ENCODE measurements at regions not wholly inside any gene's neighbourhood (a gene's known extent, or its start where the extent isn't known, plus 50 kb on each side); places are given as distances from the start of the nearest gene placed in this dataset.

DNA sequence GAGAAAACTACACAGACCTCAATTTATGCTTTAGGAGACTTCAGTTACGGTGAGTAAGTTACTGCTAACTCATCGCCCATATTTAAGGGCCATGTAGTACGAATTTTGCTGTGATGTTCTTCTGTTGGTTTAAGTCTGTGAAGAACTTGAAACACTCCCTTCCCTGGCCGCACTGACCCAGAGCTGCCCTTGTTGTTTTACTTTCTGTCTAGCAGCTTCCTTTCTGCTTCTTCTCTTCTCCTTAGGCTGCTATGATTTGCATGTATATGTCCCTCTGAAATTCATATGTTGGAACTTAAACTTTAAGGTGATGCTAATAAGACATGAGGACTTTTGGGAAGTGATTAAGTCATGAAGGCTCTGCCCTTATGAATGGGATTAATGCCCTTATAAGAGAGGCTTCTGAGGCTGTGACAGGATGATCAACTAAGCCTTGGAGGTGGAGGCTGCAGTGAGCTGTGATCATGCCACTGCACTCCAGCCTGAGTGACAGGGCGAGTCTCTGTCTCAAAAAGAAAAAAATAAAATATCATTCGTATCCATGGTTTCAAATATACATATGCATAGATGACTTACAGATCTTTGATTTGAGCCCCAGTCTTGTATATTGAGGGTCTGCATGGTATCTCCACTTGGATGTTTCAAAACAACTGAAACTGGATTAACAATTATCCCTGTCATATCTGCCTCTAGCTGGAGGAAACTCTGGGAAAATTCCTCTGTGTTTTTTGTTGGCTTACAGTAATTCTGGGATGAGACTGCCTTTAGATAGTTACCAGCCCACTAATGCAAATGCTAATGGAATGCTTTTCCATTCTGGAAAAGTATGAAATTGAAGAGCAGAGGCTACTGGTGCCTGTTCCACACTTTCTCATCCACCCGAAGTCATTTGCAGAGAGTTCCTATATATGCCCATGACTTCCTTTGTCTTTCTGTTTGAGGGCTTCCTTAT lies 263.4 kb upstream of the ACTBL2 start:
- no peak overlapping the region for H3K4me3 ChIP-seq
- intact Hi-C loops (cut with DNase I): no loop called here
- DNase-seq (no peak), ATAC-seq (no peak)
- TF ChIP-seq, protein P1, sequence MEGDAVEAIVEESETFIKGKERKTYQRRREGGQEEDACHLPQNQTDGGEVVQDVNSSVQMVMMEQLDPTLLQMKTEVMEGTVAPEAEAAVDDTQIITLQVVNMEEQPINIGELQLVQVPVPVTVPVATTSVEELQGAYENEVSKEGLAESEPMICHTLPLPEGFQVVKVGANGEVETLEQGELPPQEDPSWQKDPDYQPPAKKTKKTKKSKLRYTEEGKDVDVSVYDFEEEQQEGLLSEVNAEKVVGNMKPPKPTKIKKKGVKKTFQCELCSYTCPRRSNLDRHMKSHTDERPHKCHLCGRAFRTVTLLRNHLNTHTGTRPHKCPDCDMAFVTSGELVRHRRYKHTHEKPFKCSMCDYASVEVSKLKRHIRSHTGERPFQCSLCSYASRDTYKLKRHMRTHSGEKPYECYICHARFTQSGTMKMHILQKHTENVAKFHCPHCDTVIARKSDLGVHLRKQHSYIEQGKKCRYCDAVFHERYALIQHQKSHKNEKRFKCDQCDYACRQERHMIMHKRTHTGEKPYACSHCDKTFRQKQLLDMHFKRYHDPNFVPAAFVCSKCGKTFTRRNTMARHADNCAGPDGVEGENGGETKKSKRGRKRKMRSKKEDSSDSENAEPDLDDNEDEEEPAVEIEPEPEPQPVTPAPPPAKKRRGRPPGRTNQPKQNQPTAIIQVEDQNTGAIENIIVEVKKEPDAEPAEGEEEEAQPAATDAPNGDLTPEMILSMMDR (IDR thresholded peaks at IDR 0.05): no peak
- H3K4me1 ChIP-seq: no peaks in the 10 kb centered on the region
- no peak overlapping the region for H3K27ac ChIP-seq
- no peaks in the 10 kb centered on the region for H3K27me3 ChIP-seq (ENCODE audit: low read depth)
- no peaks in the 10 kb centered on the region for H3K9me3 ChIP-seq
- no peaks in the 10 kb centered on the region for H3K36me3 ChIP-seq

- no peak overlapping the region for H3K27ac ChIP-seq
- intact Hi-C loops (cut with DNase I): no loop called here
- TF ChIP-seq, protein P1 (IDR thresholded peaks at IDR 0.05): no peak
- no peak for ATAC-seq
- no peaks in the 10 kb centered on the region for H3K4me1 ChIP-seq
- H3K9me3 ChIP-seq: no peaks in the 10 kb centered on the region
- H3K36me3 ChIP-seq: no peaks in the 10 kb centered on the region
- no peak overlapping the region for H3K4me3 ChIP-seq
- no peaks in the 10 kb centered on the region for H3K27me3 ChIP-seq (ENCODE audit: low read depth)
- no peak for DNase-seq
Measured at GRCh38 chr5:57745029-57745428, 262.4 kb upstream of the ACTBL2 start.

GRCh38 chr5:57741336-57741735 lies 258.7 kb upstream of the ACTBL2 start:
- no peaks in the 10 kb centered on the region for H3K4me1 ChIP-seq
- no peak for ATAC-seq
- no peak overlapping the region for H3K4me3 ChIP-seq
- DNase-seq: no peak
- TF ChIP-seq, protein P1 (IDR thresholded peaks at IDR 0.05): no peak
- no peaks in the 10 kb centered on the region for H3K9me3 ChIP-seq
- H3K27ac ChIP-seq: no peak overlapping the region
- no peaks in the 10 kb centered on the region for H3K36me3 ChIP-seq
- intact Hi-C loops (cut with DNase I): no loop called here
- H3K27me3 ChIP-seq (ENCODE audit: low read depth): no peaks in the 10 kb centered on the region

GRCh38 chr5:57738787-57739186 lies 256.2 kb upstream of the ACTBL2 start:
- TF ChIP-seq, protein P1 (IDR thresholded peaks at IDR 0.05): no peak
- Histone ChIP-seq H3K4me3 (no peak overlapping the region), H3K27ac (no peak overlapping the region), H3K9me3 (no peaks in the 10 kb centered on the region), H3K27me3 (ENCODE audit: low read depth) (no peaks in the 10 kb centered on the region), H3K4me1 (no peaks in the 10 kb centered on the region), H3K36me3 (no peaks in the 10 kb centered on the region)
- DNase-seq (no peak), ATAC-seq (no peak)
- intact Hi-C loops (cut with DNase I): no loop called here

DNA sequence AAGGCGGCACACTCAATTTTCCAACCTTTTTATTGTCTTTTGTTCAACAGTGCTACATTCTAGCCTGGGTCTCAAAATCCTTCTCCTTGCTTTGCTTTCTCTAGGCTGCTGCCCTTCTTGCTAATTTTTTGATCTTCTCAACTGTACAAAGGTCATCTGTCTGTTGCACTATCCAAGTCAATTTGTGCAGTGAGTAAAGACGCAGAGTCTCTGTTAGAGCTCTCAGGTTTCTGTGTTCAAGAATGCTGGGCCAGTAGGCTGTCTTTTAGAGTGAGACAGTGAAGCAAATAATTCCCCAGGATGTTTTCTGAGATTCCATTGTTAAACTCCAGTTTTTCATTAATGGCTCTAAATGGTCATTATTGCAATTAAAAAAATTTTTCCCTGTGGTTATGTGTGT lies 255.7 kb upstream of the ACTBL2 start:
- ATAC-seq (no peak), DNase-seq (no peak)
- H3K4me3 ChIP-seq: no peak overlapping the region
- intact Hi-C loops (cut with DNase I): no loop called here
- H3K4me1 ChIP-seq: no peaks in the 10 kb centered on the region
- no peaks in the 10 kb centered on the region for H3K36me3 ChIP-seq
- H3K27me3 ChIP-seq (ENCODE audit: low read depth): no peaks in the 10 kb centered on the region
- H3K27ac ChIP-seq: no peak overlapping the region
- TF ChIP-seq, protein P1 (IDR thresholded peaks at IDR 0.05): no peak
- H3K9me3 ChIP-seq: no peaks in the 10 kb centered on the region

Measured in lower lobe of right lung (tissue), 2 donors.